BE2C (cell line): ENCODE measurements at regions not wholly inside any gene's neighbourhood (a gene's known extent, or its start where the extent isn't known, plus 50 kb on each side); places are given as distances from the start of the nearest gene placed in this dataset.

Source experiments
- DNase-seq: peaks from one replicate; pipeline ENCODE4 v3.0.0-alpha.2; 2020
- H3K27me3 ChIP-seq: fragments of 250-450 bp; sonication (Bioruptor Pico); 2 replicates; pipeline ENCODE4 v1.5.1; 2020; ENCODE audit warnings: mild to moderate bottlenecking
- H3K36me3 ChIP-seq: fragments of 250-450 bp; sonication (Bioruptor Pico); 2 replicates; pipeline ENCODE4 v1.5.1; 2020; ENCODE audit warnings: mild to moderate bottlenecking
- H3K4me1 ChIP-seq: fragments of 250-450 bp; sonication (Bioruptor Pico); 2 replicates; pipeline ENCODE4 v1.5.1; 2020
- H3K4me3 ChIP-seq: 2 replicates; pipeline ENCODE4 v1.5.1; 2011; ENCODE audit warnings: low read depth, low read length
- H3K9me3 ChIP-seq: fragments of 250-450 bp; sonication (Bioruptor Pico); 2 replicates; pipeline ENCODE4 v1.5.1; 2020
- CTCF ChIP-seq: IDR thresholded peaks from 2 replicates; pipeline ENCODE4 v1.5.1; 2012; ENCODE audit warnings: mild to moderate bottlenecking, low read depth, low read length

- no peaks in the 10 kb centered on the region for H3K27me3 ChIP-seq
- no peaks in the 10 kb centered on the region for H3K36me3 ChIP-seq
- TF ChIP-seq CTCF = no peak
- no peak for DNase-seq
- H3K4me3 ChIP-seq = no peak overlapping the region
- H3K9me3 ChIP-seq = no peaks in the 10 kb centered on the region
- H3K4me1 ChIP-seq = no peaks in the 10 kb centered on the region
These were observed 544.2 kb upstream of the ANKRD30A start for GRCh38 chr10:36581237-36581636.

- H3K4me1 ChIP-seq = no peaks in the 10 kb centered on the region
- no peaks in the 10 kb centered on the region for H3K9me3 ChIP-seq
These were observed 547.1 kb upstream of the ANKRD30A start for GRCh38 chr10:36578306-36578705.

GRCh38 chr10:36577126-36577525, 548.3 kb upstream of the ANKRD30A start:
- Histone ChIP-seq H3K4me3 (no peak overlapping the region), H3K9me3 (no peaks in the 10 kb centered on the region), H3K36me3 (no peaks in the 10 kb centered on the region), H3K4me1 (no peaks in the 10 kb centered on the region), H3K27me3 (no peaks in the 10 kb centered on the region)
- no peak for DNase-seq
- no peak for TF ChIP-seq CTCF

More at GRCh38 chr10:36578306-36578705, 547.1 kb upstream of the ANKRD30A start:
- DNase-seq = no peak
- no peak for TF ChIP-seq CTCF
- Histone ChIP-seq H3K36me3 (no peaks in the 10 kb centered on the region), H3K27me3 (no peaks in the 10 kb centered on the region), H3K4me3 (no peak overlapping the region)

GRCh38 chr10:36574207-36574606, 551.2 kb upstream of the ANKRD30A start:
- Histone ChIP-seq H3K4me3 (no peak overlapping the region), H3K36me3 (no peaks in the 10 kb centered on the region), H3K27me3 (no peaks in the 10 kb centered on the region), H3K4me1 (no peaks in the 10 kb centered on the region), H3K9me3 (no peaks in the 10 kb centered on the region)
- TF ChIP-seq CTCF = no peak
- no peak for DNase-seq

- TF ChIP-seq CTCF = no peak
- Histone ChIP-seq H3K4me3 (no peak overlapping the region), H3K9me3 (no peaks in the 10 kb centered on the region), H3K36me3 (no peaks in the 10 kb centered on the region), H3K27me3 (no peaks in the 10 kb centered on the region), H3K4me1 (no peaks in the 10 kb centered on the region)
- no peak for DNase-seq
These were observed 552.2 kb upstream of the ANKRD30A start for GRCh38 chr10:36573246-36573645.

GRCh38 chr10:36564433-36564832, 561.0 kb upstream of the ANKRD30A start:
- no peak for DNase-seq
- no peak overlapping the region for H3K4me3 ChIP-seq
- no peaks in the 10 kb centered on the region for H3K9me3 ChIP-seq

More at GRCh38 chr10:36564433-36564832, 561.0 kb upstream of the ANKRD30A start:
- Histone ChIP-seq H3K27me3 (no peaks in the 10 kb centered on the region), H3K36me3 (no peaks in the 10 kb centered on the region), H3K4me1 (no peaks in the 10 kb centered on the region)
- no peak for TF ChIP-seq CTCF
